WTC11 (cell line): ENCODE measurements at regions not wholly inside any gene's neighbourhood (a gene's known extent, or its start where the extent isn't known, plus 50 kb on each side); places are given as distances from the start of the nearest gene placed in this dataset.

Experiments
- ATF1 ChIP-seq: sonication (generic); formaldehyde crosslinking; IDR thresholded peaks from 2 replicates; pipeline ENCODE4 v1.8.1; 2023; ENCODE audit warnings: mild to moderate bottlenecking, moderate library complexity, missing genetic modification reagents
- EMX1 ChIP-seq: fragments of 250-450 bp; sonication (Bioruptor Pico); IDR thresholded peaks from 2 replicates; pipeline ENCODE4 v1.8.0; 2021; ENCODE audit warnings: mild to moderate bottlenecking
- FOXK1 ChIP-seq: sonication (generic); formaldehyde crosslinking; IDR thresholded peaks from 2 replicates; pipeline ENCODE4 v1.8.0; 2022; ENCODE audit warnings: mild to moderate bottlenecking, moderate library complexity, missing genetic modification reagents
- GRHL2 ChIP-seq: fragments of 250-450 bp; sonication (Bioruptor Pico); IDR thresholded peaks from 2 replicates; pipeline ENCODE4 v1.8.0; 2022; ENCODE audit warnings: mild to moderate bottlenecking, moderate library complexity; ENCODE audit not compliant: insufficient replicate concordance, severe bottlenecking
- MYBL2 ChIP-seq: sonication (generic); formaldehyde crosslinking; IDR thresholded peaks from 2 replicates; pipeline ENCODE4 v1.8.1; 2023; ENCODE audit warnings: mild to moderate bottlenecking, moderate library complexity, missing genetic modification reagents
- NFYB ChIP-seq: sonication (generic); formaldehyde crosslinking; conservative IDR thresholded peaks from 2 replicates; pipeline ENCODE4 v1.8.0; 2022; ENCODE audit warnings: low read depth, missing genetic modification reagents
- RELA ChIP-seq: sonication (generic); formaldehyde crosslinking; IDR thresholded peaks from 2 replicates; pipeline ENCODE4 v1.8.1; 2022; ENCODE audit warnings: missing genetic modification reagents, mild to moderate bottlenecking, borderline replicate concordance
- SOX15 ChIP-seq: fragments of 250-450 bp; sonication (Bioruptor Pico); IDR thresholded peaks from 2 replicates; pipeline ENCODE4 v1.9.0; 2021; ENCODE audit warnings: mild to moderate bottlenecking
- SP1 ChIP-seq: sonication (generic); formaldehyde crosslinking; conservative IDR thresholded peaks from 2 replicates; pipeline ENCODE4 v1.8.1; 2022; ENCODE audit warnings: missing genetic modification reagents
- ZNF219 ChIP-seq: sonication (generic); formaldehyde crosslinking; IDR thresholded peaks from 2 replicates; pipeline ENCODE4 v1.8.0; 2023; ENCODE audit warnings: missing genetic modification reagents, mild to moderate bottlenecking, borderline replicate concordance
- ZNF263 ChIP-seq: sonication (generic); formaldehyde crosslinking; IDR thresholded peaks from 2 replicates; pipeline ENCODE4 v1.8.1; 2022; ENCODE audit warnings: low read depth, mild to moderate bottlenecking, moderate library complexity, missing genetic modification reagents
- ZNF396 ChIP-seq: fragments of 250-450 bp; sonication (Bioruptor Pico); IDR thresholded peaks from 2 replicates; pipeline ENCODE4 v1.8.0; 2021; ENCODE audit warnings: mild to moderate bottlenecking, moderate library complexity, borderline replicate concordance
- ZNF416 ChIP-seq: fragments of 250-450 bp; sonication (Bioruptor Pico); IDR thresholded peaks from 2 replicates; pipeline ENCODE4 v1.9.0; 2021; ENCODE audit warnings: mild to moderate bottlenecking, inconsistent platforms
- ZNF671 ChIP-seq: fragments of 250-450 bp; sonication (Bioruptor Pico); IDR thresholded peaks from 2 replicates; pipeline ENCODE4 v1.8.0; 2021; ENCODE audit warnings: mild to moderate bottlenecking
- TF ChIP-seq, protein P1 (sequence below): fragments of 250-450 bp; sonication (Bioruptor Pico); conservative IDR thresholded peaks from 2 replicates; pipeline ENCODE4 v1.9.0; 2021; ENCODE audit warnings: mild to moderate bottlenecking
- TF ChIP-seq, protein P2 (sequence below): sonication (generic); formaldehyde crosslinking; IDR thresholded peaks from 2 replicates; pipeline ENCODE4 v1.8.0; 2023; ENCODE audit warnings: missing genetic modification reagents
- TF ChIP-seq, protein P3 (sequence below): sonication (generic); formaldehyde crosslinking; conservative IDR thresholded peaks from 2 replicates; pipeline ENCODE4 v1.8.1; 2023; ENCODE audit warnings: mild to moderate bottlenecking, low read depth, missing genetic modification reagents, moderate library complexity
- TF ChIP-seq, protein P4 (sequence below): sonication (generic); formaldehyde crosslinking; IDR thresholded peaks from 2 replicates; pipeline ENCODE4 v1.8.0; 2022; ENCODE audit warnings: missing genetic modification reagents
- TF ChIP-seq, protein P5 (sequence below): fragments of 250-450 bp; sonication (Bioruptor Pico); IDR thresholded peaks from 2 replicates; pipeline ENCODE4 v1.9.0; 2021; ENCODE audit warnings: moderate library complexity, mild to moderate bottlenecking, inconsistent platforms, borderline replicate concordance
- TF ChIP-seq, protein P6 (sequence below): sonication (generic); formaldehyde crosslinking; IDR thresholded peaks from 2 replicates; pipeline ENCODE4 v1.8.1; 2022; ENCODE audit warnings: missing genetic modification reagents, borderline replicate concordance
- TF ChIP-seq, protein P7 (sequence below): sonication (generic); formaldehyde crosslinking; IDR thresholded peaks from 2 replicates; pipeline ENCODE4 v1.8.1; 2023; ENCODE audit warnings: mild to moderate bottlenecking, missing genetic modification reagents, moderate library complexity
- TF ChIP-seq, protein P8 (sequence below): sonication (generic); formaldehyde crosslinking; IDR thresholded peaks from 2 replicates; pipeline ENCODE4 v1.8.0; 2023; ENCODE audit warnings: mild to moderate bottlenecking, missing genetic modification reagents

DNA sequence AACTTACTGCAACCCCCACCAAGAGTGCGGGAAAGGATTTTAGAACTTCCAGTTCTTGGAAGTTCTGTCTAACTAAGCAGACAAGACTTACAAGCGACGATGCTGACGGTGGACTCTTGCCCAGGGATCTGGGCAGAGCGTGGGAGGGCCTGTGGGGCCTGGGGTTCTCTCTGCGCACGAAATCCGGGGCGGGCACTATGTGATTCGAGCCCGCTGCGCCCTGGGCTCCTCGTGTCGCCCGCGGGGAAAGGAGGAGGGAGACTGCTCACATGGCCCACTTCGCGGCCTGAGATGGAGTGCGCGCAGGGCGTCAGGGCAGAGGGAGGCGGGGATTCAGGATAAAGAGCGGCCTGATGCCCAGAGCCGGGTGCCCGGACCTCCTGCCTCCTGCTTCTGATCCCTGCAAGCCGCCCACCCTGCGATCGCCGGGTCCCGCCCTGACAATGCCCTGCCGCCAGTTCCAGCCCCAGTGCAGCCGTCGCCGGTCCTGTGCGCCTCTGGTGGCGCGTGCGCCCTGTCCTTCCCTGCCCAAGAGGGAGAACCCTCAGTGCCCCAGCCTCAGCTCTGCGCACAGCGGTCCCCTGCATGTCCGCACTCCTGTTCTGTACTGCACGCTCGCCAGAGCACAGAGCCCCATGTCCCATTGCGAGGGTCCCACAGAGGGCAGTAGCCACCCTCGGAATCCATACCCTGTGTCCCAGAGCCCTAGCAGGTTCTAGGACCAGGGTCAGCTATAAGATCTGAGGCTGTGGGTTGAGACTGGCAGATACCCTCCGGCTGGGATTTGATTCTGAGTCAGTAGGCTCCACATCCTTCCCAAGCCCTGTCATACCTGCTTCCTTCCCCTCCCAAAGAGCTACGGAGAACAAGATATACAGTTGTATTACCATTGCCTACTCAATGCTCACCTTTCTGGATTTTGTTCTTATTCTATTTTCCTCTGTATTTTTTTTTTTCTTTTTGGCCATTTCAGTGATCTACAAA lies 99.4 kb upstream of the TMEM106B start (continued):
- TF ChIP-seq, protein P1, sequence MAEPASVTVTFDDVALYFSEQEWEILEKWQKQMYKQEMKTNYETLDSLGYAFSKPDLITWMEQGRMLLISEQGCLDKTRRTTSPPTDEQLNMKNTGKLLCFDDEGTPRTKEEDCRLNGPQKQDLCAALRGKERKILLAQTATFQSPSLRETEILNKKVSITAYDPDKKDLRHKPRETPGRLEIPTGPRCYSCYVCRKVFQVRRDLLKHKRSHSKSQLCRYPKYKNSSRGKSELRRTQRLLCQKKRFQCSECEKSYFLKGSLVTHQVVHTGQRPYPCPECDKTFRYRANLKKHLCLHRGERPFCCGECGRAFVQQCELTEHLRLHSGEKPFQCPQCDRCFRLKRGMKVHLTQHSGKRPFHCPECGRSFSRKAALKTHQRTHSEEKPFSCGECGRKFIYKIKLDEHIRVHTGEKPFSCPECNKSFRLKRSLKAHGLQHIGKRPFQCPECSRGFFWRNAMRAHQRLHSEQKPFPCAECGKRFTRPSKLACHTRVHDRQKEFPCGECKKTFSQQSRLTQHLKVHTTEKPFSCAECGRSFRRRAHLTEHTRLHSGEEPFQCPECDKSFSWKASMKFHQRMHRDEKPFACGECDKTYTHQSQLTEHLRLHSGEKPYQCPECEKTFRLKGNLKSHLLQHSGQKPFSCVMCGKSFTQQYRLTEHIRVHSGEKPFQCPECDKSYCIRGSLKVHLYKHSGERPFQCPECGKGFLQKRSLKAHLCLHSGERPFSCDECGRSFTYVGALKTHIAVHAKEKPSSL: no peak
- TF ChIP-seq ATF1 (CRISPR knock-in tag): no peak
- TF ChIP-seq ZNF396: no peak
- TF ChIP-seq, protein P2, sequence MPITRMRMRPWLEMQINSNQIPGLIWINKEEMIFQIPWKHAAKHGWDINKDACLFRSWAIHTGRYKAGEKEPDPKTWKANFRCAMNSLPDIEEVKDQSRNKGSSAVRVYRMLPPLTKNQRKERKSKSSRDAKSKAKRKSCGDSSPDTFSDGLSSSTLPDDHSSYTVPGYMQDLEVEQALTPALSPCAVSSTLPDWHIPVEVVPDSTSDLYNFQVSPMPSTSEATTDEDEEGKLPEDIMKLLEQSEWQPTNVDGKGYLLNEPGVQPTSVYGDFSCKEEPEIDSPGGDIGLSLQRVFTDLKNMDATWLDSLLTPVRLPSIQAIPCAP (CRISPR knock-in tag): no peak
- no peak for TF ChIP-seq NFYB (CRISPR knock-in tag)
- TF ChIP-seq, protein P3, sequence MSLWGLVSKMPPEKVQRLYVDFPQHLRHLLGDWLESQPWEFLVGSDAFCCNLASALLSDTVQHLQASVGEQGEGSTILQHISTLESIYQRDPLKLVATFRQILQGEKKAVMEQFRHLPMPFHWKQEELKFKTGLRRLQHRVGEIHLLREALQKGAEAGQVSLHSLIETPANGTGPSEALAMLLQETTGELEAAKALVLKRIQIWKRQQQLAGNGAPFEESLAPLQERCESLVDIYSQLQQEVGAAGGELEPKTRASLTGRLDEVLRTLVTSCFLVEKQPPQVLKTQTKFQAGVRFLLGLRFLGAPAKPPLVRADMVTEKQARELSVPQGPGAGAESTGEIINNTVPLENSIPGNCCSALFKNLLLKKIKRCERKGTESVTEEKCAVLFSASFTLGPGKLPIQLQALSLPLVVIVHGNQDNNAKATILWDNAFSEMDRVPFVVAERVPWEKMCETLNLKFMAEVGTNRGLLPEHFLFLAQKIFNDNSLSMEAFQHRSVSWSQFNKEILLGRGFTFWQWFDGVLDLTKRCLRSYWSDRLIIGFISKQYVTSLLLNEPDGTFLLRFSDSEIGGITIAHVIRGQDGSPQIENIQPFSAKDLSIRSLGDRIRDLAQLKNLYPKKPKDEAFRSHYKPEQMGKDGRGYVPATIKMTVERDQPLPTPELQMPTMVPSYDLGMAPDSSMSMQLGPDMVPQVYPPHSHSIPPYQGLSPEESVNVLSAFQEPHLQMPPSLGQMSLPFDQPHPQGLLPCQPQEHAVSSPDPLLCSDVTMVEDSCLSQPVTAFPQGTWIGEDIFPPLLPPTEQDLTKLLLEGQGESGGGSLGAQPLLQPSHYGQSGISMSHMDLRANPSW (CRISPR knock-in tag): no peak
- TF ChIP-seq SP1 (CRISPR knock-in tag): no peak; the same call in 1 of the 2 replicates
- no peak for TF ChIP-seq SOX15 (CRISPR knock-in tag)
- TF ChIP-seq EMX1 (CRISPR knock-in tag): no peak
- TF ChIP-seq FOXK1 (CRISPR knock-in tag): no peak; the same call in 1 of the 2 replicates
- TF ChIP-seq, protein P4, sequence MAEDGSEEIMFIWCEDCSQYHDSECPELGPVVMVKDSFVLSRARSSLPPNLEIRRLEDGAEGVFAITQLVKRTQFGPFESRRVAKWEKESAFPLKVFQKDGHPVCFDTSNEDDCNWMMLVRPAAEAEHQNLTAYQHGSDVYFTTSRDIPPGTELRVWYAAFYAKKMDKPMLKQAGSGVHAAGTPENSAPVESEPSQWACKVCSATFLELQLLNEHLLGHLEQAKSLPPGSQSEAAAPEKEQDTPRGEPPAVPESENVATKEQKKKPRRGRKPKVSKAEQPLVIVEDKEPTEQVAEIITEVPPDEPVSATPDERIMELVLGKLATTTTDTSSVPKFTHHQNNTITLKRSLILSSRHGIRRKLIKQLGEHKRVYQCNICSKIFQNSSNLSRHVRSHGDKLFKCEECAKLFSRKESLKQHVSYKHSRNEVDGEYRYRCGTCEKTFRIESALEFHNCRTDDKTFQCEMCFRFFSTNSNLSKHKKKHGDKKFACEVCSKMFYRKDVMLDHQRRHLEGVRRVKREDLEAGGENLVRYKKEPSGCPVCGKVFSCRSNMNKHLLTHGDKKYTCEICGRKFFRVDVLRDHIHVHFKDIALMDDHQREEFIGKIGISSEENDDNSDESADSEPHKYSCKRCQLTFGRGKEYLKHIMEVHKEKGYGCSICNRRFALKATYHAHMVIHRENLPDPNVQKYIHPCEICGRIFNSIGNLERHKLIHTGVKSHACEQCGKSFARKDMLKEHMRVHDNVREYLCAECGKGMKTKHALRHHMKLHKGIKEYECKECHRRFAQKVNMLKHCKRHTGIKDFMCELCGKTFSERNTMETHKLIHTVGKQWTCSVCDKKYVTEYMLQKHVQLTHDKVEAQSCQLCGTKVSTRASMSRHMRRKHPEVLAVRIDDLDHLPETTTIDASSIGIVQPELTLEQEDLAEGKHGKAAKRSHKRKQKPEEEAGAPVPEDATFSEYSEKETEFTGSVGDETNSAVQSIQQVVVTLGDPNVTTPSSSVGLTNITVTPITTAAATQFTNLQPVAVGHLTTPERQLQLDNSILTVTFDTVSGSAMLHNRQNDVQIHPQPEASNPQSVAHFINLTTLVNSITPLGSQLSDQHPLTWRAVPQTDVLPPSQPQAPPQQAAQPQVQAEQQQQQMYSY: no peak
- TF ChIP-seq, protein P5, sequence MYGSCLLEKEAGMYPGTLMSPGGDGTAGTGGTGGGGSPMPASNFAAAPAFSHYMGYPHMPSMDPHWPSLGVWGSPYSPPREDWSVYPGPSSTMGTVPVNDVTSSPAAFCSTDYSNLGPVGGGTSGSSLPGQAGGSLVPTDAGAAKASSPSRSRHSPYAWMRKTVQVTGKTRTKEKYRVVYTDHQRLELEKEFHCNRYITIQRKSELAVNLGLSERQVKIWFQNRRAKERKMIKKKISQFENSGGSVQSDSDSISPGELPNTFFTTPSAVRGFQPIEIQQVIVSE: no peak
- TF ChIP-seq MYBL2 (CRISPR knock-in tag): no peak
- TF ChIP-seq, protein P6, sequence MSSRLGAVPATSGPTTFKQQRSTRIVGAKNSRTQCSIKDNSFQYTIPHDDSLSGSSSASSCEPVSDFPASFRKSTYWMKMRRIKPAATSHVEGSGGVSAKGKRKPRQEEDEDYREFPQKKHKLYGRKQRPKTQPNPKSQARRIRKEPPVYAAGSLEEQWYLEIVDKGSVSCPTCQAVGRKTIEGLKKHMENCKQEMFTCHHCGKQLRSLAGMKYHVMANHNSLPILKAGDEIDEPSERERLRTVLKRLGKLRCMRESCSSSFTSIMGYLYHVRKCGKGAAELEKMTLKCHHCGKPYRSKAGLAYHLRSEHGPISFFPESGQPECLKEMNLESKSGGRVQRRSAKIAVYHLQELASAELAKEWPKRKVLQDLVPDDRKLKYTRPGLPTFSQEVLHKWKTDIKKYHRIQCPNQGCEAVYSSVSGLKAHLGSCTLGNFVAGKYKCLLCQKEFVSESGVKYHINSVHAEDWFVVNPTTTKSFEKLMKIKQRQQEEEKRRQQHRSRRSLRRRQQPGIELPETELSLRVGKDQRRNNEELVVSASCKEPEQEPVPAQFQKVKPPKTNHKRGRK (CRISPR knock-in tag): no peak
- no peak for TF ChIP-seq ZNF671 (CRISPR knock-in tag)
- TF ChIP-seq, protein P7, sequence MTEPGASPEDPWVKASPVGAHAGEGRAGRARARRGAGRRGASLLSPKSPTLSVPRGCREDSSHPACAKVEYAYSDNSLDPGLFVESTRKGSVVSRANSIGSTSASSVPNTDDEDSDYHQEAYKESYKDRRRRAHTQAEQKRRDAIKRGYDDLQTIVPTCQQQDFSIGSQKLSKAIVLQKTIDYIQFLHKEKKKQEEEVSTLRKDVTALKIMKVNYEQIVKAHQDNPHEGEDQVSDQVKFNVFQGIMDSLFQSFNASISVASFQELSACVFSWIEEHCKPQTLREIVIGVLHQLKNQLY (CRISPR knock-in tag): no peak
- no peak for TF ChIP-seq ZNF219 (CRISPR knock-in tag)
- TF ChIP-seq, protein P8, sequence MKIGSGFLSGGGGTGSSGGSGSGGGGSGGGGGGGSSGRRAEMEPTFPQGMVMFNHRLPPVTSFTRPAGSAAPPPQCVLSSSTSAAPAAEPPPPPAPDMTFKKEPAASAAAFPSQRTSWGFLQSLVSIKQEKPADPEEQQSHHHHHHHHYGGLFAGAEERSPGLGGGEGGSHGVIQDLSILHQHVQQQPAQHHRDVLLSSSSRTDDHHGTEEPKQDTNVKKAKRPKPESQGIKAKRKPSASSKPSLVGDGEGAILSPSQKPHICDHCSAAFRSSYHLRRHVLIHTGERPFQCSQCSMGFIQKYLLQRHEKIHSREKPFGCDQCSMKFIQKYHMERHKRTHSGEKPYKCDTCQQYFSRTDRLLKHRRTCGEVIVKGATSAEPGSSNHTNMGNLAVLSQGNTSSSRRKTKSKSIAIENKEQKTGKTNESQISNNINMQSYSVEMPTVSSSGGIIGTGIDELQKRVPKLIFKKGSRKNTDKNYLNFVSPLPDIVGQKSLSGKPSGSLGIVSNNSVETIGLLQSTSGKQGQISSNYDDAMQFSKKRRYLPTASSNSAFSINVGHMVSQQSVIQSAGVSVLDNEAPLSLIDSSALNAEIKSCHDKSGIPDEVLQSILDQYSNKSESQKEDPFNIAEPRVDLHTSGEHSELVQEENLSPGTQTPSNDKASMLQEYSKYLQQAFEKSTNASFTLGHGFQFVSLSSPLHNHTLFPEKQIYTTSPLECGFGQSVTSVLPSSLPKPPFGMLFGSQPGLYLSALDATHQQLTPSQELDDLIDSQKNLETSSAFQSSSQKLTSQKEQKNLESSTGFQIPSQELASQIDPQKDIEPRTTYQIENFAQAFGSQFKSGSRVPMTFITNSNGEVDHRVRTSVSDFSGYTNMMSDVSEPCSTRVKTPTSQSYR (CRISPR knock-in tag): peak; percentile 88
- TF ChIP-seq GRHL2: no peak
- no peak for TF ChIP-seq ZNF263 (CRISPR knock-in tag)
- TF ChIP-seq ZNF416 (CRISPR knock-in tag): no peak
- TF ChIP-seq RELA (CRISPR knock-in tag): no peak; the same call in 1 of the 2 replicates
